Amniotic epithelial cell (primary cell): ENCODE measurements at regions not wholly inside any gene's neighbourhood (a gene's known extent, or its start where the extent isn't known, plus 50 kb on each side); places are given as distances from the start of the nearest gene placed in this dataset.

Experiments used
- DNase-seq: peaks from one replicate; pipeline ENCODE4 v3.0.0-alpha.2; 2010; ENCODE audit warnings: low read depth

DNA sequence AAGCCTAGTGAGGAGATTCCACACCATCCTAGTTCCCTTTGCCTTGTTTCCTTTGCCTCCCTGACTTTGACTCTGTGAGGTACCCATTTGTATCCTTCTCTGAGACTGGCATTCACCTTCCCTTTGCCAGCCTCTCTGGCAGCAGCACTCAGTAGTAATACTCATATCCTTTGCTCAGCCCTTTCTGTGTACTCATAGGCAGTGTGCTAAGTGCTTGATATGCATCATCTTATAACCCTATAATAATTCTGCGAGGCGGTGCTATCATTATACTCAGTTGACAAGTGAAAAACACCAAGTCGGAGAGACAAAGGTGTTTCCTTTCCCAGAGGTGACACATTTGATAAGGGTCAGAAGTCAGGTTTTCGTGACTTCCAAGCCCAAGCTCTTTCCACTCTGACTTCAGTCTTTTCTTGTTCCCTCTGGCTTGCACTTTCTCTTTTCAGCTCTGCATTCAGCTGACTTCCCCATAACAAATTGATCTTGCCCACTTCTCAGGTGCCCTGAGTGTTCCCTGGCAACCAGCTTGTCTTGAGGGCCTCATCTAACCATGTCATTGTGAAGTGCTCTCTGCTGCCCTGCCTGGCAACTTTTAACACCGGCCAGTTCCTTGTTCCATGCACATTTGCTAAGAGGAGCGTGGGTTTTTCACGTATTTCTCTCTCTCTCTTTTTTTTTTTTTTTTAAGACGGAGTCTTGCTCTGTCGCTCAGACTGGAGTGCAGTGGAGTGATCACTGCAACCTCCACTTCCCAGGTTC lies 94.5 kb upstream of the UPP2 start:
- no peak for DNase-seq

DNA sequence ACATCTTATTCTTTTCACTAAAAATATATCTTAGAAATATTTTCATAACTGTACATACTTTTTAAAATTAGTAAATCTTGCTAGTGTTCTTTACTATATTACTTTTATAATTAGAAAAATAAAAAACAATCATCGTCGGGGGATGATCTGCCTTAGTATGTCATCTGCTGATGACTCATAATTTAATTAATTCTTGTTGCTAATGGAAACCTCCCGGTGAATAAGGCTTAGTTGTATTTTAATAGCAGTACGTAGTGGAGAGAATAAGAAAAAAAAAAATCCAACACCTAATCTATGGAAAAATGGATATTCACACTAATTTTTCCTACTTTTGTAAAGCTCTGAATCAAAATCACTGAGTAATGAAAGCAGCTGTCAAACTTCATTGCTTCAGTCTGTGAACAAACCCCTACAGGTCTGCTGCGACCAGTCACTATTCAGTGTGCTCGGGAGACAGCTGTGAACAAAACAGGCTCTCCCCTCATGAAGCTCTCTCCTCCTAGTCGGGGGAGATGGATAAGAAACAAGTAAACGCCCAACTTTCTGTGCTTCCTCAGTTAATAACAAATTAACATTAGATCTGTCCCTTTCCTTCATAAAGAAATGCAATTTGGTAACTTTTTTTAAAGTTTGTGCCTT lies 97.4 kb upstream of the UPP2 start:
- DNase-seq: peak; percentile 8

DNA sequence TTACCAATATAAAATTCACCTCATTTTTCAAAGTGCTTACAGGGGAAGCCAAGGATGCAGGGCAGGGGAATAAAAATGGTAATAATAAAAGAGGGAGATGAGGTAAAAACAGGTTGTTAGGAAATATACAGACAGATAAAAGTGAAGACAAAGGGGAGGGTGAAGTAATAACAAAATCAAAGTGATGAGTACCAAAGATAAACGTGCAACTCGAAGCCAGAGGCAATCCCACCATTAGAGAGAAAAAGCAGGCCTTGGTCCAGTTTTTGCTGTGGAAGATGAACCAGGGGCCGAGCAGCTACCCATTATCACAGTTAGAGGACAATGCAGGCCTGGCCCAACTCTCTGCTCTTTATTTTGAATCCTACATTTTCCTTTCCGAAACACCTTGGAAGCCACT lies 99.6 kb upstream of the UPP2 start:
- no peak for DNase-seq

DNA sequence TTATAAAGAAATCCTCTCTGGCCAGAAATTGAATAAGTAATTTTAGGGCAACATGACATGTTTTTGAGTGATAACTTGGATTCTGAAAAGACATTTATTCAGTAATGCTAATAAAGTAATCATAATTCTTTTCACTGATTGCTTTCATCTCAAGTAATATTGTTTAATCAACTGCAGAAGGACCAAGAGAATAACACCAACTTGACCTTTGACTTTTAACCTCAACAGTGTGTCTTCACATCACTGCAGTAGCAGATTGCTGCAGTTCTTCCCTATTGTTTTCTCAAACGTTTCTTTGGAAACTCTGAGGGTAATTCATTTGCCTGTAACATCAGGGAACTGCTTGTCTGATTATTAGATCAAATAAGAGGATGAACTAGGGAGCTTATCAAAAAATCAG lies 104.9 kb upstream of the UPP2 start:
- DNase-seq: no peak

DNA sequence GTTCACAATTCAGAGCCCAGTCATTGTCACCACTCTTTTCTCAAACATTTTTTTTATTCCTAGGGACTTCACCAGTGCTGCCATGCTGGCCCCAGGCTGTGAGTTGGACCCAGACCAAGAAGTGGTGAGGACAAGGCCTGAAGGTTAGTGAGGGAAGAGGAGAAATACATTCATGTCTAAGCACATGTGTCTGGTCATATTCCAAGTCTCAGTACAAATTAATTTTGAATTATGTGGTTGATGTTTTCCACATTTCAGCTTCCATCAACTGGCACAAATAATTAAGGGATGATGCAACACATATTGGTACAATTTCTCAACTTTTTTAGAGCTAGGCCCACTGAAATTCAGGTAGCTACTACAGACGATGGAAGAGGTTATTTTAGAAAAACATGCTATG lies 106.6 kb upstream of the UPP2 start:
- DNase-seq: no peak

DNA sequence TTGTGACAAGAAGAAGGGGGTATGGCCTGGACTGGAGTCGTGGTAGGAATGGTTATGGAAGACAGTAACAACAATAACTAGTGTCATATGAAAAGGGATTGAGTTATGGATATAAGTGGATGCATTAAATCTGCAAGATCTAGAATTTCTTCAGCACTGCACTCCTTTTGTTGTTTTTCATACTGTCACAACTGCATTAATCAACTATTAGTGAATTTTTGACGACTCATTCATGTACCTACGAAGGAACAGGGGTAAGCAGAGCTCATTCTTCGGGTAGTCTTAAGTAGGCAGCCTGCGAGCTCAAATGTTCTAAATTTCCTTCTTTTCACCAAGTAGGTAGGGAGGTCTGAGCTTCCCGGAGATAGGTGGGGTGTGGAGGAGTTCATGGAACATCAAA lies 109.7 kb upstream of the UPP2 start:
- no peak for DNase-seq

DNA sequence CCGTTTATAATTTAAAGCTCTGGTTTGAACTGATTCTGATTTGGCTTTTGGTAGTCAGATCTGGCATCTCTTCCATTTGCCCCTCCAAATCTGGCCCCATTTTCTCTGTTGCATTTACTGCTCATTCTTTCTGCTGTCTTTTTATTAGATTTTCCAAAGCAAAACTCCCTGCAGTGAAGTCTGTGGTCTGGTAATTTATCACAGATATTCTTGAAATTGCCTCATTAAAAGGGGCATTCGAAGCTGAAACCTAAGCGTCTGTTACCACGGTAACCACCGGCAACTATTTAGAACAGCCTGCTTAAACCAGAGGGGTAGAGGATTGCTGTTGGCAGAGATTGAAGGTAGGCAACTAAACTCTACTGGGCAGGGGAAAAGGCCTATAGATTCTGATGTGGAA lies 111.5 kb upstream of the UPP2 start:
- no peak for DNase-seq

DNA sequence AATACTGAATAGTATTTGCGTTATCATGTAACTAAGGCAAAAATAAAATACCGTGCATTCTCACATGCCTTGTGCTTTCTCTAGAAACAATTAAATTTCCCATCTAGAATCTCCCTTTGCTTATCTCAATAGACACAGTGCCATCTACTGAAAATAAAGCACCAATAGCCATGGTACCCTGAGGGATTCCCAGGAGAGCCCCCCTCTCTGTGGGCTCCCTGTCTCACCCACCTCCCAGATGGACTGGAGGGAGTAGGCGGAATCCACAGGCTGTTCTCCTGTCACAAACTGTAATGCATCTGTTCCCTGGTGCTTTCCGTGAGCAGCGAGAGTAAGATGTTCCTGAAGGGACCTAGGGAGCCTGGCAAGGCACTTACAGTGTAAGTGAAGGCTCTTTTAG lies 112.4 kb upstream of the UPP2 start:
- DNase-seq: no peak

DNA sequence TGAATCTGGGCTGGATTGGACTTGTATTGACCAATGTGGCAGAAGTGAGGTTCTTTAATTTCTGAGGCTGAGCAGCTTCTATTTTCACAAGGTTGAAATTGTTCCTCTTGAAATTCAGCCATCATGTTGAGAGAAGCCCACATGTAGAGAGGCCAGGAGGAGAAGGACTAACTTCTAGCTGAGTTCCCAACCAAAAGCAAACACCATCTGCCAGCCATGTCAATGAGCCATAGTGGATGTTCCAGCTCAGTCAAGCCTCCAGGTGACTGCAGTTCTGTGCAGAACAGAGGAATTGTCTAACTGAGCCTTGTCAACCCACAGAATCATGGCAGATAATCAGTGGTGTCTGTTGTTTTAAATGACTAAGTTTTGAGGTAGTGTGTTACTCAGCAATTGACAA lies 110.6 kb upstream of the ACVR1 start:
- DNase-seq: no peak

DNA sequence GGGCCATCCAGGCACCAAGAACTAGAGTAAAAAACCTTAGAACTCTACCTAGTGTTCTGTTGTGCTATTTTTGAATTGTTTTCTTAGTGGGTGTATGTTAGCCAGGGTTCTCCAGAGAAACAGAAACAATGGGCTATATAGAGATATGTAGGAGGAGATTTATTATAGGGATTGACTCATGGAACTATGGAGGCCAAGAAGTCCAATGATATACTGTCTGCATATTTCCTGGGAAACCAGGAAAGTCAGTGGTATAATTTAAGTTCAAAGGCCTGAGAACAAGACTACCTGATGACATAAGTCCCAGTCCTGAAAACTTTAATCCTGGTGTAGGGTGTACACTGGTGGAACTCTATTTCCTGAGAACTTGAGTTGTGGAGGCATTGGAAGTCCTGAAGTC lies 108.7 kb upstream of the ACVR1 start:
- DNase-seq: no peak

DNA sequence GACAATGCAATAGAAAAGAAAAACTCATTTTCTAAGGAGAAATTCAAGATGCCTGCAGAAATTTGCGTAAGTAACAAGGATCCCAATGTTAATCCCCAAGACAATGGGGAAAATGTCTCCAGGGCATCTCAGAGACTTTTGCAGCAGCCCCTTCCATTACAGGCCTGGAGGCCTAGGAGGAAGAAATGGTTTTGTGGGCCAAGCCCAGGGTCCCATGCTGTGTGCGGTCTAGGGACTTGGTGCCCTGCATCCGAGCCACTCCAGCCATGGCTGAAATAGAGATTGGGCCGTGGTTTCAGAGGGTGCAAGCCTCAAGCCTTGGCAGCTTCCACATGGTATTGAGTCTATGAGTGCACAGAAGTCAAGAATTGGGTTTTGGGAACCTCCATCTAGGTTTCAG lies 103.9 kb upstream of the ACVR1 start:
- DNase-seq: no peak

DNA sequence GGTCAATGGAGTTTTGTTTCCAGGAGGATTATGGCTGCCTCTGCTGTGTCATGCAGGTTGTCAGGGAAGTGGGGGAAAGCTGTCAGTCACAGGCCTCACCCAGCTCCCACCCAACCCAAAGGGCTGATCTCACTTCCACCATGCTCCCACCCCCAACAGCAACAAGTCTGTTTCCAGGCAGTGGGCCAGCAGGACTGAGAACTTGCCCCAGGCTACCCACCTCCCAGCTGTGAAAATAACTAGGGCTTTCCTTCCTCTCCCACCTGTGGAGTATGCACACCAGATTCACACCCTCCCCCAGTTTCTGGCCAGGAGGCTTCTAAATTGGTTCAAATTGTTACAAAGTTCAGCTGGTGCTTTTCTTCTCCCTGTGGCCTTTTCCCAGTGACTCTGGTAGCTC lies 95.6 kb upstream of the ACVR1 start:
- DNase-seq: no peak

DNA sequence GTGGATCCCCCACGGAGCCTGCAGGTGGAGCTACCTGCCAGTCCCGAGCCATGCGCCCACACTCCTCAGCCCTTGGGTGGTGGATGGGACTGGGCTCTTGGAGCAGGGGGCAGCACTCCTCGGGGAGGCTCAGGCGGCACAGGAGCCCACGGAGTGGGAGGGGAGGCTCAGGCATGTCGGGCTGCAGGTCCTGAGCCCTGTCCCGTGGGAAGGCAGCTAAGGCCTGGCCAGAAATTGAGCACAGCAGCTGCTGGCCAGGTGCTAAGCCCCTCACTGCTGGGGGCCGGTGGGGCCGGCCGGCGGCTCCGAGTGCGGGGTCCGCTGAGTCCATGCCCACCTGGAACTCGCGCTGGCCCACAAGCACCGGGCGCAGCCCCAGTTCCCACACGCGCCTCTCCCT lies 91.7 kb upstream of the ACVR1 start:
- no peak for DNase-seq

DNA sequence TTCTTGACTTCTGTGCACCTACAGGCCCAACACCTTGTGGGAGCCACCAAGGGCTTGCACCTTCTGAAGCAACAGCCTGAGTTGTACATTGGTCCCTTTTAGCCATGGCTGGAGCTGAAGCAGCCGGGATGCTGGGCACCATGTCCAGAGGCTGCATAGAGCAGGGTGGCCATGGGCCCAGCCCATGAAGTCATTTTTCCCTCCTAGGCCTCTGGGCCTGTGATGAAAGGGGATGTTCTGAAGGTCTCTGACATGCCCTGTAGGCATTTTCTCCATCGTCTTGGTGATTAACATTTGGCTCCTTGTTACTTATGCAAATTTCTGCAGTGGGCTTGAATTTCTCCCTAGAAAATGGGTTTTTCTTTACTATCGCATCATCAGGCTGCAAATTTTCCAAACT lies 83.1 kb upstream of the ACVR1 start:
- no peak for DNase-seq

DNA sequence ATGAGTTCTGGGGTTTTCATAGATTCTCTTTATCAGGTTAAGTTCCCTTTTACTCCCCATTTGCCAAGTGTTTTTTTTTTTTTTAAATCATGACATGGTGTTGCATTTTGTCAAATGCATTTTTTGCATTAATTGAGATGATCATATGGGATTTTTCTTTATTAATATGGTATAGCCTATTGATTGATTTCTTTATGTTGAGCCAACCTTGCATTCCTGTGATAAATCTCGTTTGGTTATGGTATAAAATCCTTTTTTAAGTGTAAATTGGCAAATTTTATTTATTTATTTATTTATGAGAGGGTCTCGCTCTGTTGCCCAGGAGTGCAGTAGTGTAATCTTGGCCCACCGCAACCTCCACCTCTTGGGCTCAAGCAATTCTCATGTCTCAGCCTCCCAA lies 81.5 kb upstream of the ACVR1 start:
- DNase-seq: no peak

DNA sequence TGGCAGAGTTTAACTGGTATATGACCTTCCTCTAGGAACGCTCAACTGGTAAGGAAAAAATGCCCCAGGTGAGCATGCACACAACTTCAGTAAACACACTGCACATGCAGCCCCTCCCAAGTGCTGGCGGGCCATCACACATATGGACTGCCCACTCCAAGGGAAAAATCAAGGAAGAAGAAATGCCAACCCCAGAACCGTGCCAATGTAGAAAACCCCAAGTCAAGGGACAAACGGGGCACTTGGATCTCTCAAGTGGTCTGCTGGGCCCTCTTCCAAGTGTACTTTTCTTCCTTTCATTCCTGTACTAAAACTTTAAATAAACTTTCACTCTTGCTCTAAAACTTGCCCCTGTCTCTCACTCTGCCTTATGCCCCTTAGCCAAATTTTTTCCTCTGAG lies 76.4 kb upstream of the ACVR1 start:
- DNase-seq: no peak

DNA sequence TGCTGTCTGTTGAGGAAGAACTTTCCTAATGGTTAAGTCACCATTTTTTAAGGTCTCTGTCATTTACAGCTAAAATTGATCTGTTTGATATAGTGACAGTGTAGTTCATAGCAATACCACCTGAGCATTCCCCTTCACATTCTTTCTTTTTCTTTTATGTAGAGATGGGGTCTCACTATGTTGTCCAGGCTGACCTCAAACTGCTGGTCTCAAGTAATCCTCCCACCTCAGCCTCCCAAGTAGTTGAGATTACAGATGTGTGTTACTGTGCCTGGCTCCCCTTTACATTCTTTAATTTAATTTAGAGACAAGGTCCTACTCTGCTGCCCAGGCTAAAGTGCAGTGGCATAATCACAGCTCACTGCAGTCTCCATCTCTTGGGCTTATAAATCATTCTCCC lies 72.7 kb upstream of the ACVR1 start:
- DNase-seq: no peak

DNA sequence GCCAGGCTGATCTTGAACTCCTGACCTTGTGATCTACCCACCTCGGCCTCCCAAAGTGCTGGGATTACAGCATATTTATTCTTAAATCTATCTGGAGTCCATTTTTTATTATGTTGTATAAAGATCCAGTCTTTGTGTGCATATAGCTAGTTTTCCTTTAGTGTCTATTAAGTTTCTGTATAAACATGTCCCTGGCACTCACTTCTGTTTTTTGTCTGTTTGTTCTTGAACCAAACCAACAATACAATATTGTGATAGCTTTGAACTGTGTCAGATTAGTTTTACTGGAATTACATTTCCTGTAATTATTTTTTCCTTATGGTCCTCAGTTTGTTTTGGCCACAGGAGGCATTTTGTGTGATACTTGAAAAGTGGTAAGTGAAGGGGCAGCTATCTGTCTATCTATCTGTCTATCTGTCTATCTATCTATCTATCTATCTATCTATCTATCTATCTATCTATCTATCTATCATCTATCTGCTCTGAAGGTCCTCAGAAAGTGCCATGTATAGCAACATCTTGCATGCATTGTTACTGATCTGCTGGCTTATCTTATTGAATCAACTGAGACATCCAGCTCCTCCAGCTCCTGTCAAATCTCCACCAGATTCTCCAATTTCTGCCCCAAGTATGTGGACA lies 70.9 kb upstream of the ACVR1 start:
- no peak for DNase-seq

DNA sequence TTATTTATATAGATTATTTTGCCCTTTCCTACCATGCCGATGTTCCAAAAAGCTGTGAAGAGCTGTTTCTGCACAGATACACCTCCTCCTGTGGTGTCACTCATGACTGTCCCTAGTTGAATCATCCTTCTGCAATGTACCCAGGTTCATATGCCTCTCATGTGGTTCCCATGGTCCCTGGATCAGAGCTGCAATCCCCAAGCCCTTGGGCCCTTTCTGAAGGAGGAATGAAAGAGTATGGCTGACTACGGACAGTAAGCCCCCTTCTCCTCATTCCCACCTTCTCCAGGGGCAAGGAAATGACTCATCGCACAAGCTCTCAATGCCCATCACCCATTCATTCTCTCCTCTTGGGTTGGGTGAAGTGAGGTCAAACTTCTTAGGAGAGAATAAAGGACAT lies 63.9 kb upstream of the ACVR1 start:
- DNase-seq: no peak

DNA sequence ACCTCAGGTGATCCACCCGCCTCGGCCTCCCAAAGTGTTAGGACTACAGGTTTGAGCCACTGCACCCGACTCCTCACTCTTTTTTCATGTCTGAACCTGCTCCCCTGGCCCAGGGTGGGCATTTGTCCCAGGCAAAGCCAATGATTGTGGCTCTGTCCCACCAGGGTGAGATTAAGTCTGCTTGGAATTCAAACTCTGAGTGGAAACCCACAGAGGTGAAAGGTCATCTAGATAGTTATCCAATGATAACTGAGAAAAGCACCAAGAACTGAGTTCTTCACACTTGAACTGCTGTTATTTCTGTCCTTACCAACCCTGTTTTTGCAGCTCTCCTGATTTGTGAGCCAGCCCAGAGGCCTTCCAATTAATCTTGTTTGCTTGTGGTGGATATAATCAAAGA lies 62.4 kb upstream of the ACVR1 start:
- peak; percentile 7 for DNase-seq

DNA sequence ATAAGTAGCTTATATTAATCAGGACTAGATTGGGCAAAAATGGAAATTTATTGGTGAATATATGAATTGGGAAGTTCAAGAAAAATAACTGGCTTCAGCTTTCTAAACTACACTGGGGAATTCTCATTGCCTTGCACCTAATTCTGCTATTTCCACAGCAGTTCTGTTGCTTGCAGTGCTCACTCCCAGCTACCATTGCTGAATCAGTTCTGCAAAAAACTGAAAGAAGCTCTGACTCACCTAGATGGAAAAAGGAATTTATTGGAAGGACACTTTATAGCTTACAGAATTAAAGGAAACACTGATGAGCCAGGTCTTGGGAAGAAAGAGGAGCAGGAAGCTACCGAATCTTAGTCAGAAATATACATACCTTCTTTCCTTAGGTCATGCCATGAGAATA lies 60.3 kb upstream of the ACVR1 start:
- DNase-seq: no peak

DNA sequence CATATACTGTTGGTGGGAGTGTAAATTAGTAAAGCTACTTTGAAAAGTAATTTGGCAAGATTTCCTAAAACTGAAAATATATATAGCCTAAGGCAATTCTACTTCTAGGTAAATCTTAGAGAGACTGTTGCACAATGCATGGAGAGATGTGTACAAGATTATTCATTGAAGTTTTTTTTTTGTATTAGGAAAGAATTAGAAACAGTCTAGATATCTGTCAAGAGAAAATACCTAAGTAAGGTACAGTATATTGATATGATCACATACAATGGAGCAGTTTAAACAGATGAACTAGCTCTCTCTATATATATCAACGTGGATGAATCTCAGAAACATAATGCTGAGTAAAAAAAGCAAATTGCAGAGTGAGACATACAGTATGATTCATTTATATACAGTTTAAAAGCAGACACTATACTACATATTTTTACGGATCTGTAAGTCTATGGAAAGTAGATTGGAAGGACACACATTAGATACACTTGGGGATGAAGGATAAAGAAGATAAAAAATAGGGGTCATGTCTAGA lies 59.3 kb upstream of the ACVR1 start:
- DNase-seq: no peak

DNA sequence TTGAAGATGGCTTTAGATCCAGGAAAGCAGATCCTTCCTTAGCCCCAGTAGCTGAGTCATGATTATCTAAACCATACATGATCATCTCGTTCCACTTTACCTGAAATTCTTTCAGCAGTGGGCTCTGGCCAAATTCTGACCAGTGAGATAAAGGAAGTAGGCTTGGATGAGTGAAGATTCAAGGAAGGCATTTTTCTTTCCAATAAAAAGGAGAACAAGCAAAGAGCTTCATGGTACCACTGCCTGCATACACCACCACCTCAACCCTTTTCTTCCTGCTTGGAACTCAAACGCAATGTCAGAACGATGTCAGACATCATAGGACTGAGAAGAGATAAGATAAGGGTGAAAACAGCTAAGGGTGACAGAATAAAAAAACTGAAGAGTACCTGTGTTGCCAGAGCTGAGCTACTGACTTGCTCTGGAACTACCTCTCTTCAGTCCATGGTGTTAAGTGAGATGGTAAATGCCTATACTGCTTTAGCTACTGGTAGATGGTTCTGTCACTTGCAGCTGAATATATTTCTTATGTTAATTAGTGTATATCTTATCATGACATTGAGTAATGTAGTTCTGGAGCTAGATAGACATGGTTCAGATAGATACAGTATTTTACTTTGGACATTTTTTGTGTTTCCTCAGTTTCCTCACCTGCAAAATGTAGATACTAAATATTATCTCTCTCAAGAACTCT lies 58.7 kb upstream of the ACVR1 start:
- no peak for DNase-seq
